IPS-18a (cell line): ENCODE measurements at regions not wholly inside any gene's neighbourhood (a gene's known extent, or its start where the extent isn't known, plus 50 kb on each side); places are given as distances from the start of the nearest gene placed in this dataset.

Experiments
- H3K27ac ChIP-seq: one replicate; pipeline ENCODE4 v1.5.1; 2013; ENCODE audit warnings: low read length
- H3K27me3 ChIP-seq: one replicate; pipeline ENCODE4 v1.6.1; 2013; ENCODE audit warnings: mild to moderate bottlenecking, low read length; ENCODE audit not compliant: control insufficient read depth, insufficient read depth
- H3K36me3 ChIP-seq: one replicate; pipeline ENCODE4 v1.6.1; 2013; ENCODE audit warnings: low read depth, low read length; ENCODE audit not compliant: control insufficient read depth
- H3K4me1 ChIP-seq: one replicate; pipeline ENCODE4 v1.6.1; 2013; ENCODE audit warnings: low read depth, low read length; ENCODE audit not compliant: control insufficient read depth
- H3K4me3 ChIP-seq: one replicate; pipeline ENCODE4 v1.5.1; 2013; ENCODE audit warnings: low read length
- H3K9ac ChIP-seq: one replicate; pipeline ENCODE4 v1.6.1; 2013; ENCODE audit warnings: mild to moderate bottlenecking, low read length, moderate library complexity
- H3K9me3 ChIP-seq: one replicate; pipeline ENCODE4 v1.6.1; 2013; ENCODE audit warnings: low read depth, low read length; ENCODE audit not compliant: control insufficient read depth

DNA sequence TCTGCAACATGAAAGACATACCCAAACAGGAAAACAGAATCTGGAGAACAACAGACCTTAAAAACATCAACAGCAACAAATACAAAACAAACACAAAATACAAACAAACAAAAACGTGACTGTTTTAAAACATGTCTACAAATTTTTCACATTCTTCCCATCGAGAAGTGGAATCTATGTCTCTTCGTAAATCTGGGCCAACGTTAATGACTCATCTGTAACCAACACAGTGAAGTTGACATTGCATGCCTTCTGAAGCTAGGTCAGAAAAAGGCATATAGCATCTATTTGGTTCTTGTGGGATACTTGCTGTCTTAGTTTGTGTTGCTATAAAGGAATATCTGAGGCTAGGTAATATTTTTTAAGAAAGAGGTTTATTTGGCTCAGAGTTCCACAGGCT, 139.2 kb upstream of the FOXN2 start:
- Histone ChIP-seq H3K9me3 (no peaks in the 10 kb centered on the region), H3K4me3 (no peak overlapping the region), H3K27me3 (no peaks in the 10 kb centered on the region), H3K4me1 (peaks cover 2% of the 10 kb centered on the region), H3K9ac (no peak overlapping the region), H3K36me3 (no peaks in the 10 kb centered on the region), H3K27ac (no peak overlapping the region)

DNA sequence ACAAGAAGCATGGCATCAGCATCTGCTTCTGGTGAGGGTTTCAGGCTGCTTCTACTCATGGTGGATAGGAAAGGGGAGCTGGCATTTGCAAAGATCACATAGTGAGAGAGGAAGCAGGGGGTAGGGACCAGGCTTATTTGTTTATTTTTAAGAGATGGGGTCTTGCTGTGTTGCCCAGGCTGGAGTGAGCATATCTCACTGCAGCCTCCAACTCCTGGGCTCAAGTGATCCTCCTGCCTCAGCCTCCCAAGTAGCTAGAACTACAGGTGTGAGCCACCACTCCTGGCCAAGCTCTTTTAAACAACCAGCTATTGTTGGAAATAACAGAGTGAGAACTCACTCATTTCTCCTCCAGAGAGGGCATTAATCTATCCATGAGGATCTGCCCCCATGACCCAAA, 138.8 kb upstream of the FOXN2 start:
- no peak overlapping the region for H3K27ac ChIP-seq
- H3K36me3 ChIP-seq: no peaks in the 10 kb centered on the region
- H3K27me3 ChIP-seq: no peaks in the 10 kb centered on the region
- no peaks in the 10 kb centered on the region for H3K9me3 ChIP-seq
- no peak overlapping the region for H3K4me3 ChIP-seq
- no peak overlapping the region for H3K9ac ChIP-seq
- peaks cover 2% of the 10 kb centered on the region for H3K4me1 ChIP-seq

DNA sequence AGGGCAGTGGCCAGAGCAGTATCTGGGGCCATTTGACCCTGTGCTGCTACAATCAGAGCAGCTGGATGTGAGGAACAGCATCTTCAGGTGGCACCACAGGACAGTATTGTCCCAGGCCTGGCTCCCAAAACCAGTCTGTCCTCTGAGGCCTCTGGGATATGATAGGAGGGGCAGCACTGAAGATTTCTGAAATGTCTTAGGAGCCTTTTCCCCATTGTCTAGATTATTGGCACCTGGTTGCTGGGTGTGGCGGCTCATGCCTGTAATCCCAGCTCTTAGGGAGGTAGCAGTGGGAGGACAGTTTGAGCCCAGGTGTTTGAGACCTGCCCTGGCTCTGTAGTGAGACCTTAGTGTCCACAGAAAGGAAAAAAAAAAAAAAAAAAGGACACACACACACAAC, 137.6 kb upstream of the FOXN2 start:
- Histone ChIP-seq H3K4me1 (no peaks in the 10 kb centered on the region), H3K27ac (no peak overlapping the region), H3K4me3 (no peak overlapping the region), H3K27me3 (no peaks in the 10 kb centered on the region), H3K9ac (no peak overlapping the region), H3K9me3 (no peaks in the 10 kb centered on the region), H3K36me3 (no peaks in the 10 kb centered on the region)

DNA sequence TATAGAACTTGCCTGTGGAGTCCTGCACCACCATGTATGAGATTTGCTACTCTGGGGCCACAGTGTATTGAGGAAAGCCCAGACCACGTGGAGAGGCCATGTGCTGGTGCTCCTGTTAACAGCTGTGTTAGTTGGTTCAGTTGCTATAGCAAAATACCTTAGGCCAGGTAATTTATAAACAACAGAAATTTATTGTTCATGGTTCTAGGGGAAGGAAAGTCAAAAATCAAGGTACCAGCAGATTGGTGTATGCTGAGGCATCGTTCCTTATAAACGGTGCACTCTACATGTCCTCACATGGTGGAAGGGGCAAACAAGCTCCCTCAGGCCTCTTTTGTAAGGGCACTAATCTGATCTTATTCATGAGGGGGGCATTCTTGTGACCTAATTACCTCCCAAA, 135.9 kb upstream of the FOXN2 start:
- H3K4me3 ChIP-seq: no peak overlapping the region
- no peaks in the 10 kb centered on the region for H3K9me3 ChIP-seq
- H3K27ac ChIP-seq: no peak overlapping the region
- H3K9ac ChIP-seq: no peak overlapping the region
- H3K4me1 ChIP-seq: no peaks in the 10 kb centered on the region
- no peaks in the 10 kb centered on the region for H3K27me3 ChIP-seq
- H3K36me3 ChIP-seq: no peaks in the 10 kb centered on the region

DNA sequence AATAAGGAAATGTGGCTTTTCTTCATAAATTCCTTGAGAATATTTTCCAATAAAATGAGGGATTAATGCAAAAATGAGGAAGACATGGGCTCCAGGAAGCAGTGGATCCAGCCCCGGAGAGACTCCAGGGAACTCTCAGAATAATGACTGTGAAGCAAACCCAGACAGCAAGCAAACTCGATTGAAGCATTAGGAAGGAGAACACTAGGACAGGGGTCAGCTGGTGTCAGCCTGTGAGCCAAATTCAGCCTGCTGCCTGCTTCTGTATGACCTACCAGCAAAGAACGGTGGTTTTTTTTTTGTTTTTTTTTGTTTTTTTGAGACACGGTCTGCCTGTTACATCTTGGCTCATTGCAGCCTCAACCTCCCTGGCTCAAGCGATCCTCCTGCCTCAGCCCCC, 133.9 kb upstream of the FOXN2 start:
- Histone ChIP-seq H3K4me1 (peaks cover 5% of the 10 kb centered on the region), H3K4me3 (no peak overlapping the region), H3K36me3 (no peaks in the 10 kb centered on the region), H3K27ac (no peak overlapping the region), H3K27me3 (no peaks in the 10 kb centered on the region), H3K9ac (no peak overlapping the region), H3K9me3 (no peaks in the 10 kb centered on the region)

DNA sequence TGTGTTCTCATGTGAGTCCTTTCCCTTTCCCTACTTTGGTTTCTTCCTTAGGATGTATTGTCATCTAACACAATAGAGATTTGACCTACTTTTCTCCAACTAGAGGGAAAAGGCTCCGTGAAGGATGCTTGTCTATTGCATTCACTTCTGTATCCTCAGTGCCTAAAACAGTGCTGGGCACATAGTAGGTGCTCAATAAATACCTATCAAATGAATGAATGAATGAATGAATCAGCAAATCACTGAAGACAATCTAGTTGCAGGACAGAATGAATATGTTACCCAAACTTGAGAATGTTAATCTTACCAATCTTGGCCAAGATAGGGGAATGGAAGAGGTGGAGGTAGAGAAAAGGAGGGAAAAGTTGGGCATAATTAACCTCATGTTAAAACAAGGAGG, 131.2 kb upstream of the FOXN2 start:
- no peaks in the 10 kb centered on the region for H3K27me3 ChIP-seq
- no peak overlapping the region for H3K27ac ChIP-seq
- H3K4me1 ChIP-seq: peaks cover 16% of the 10 kb centered on the region
- no peak overlapping the region for H3K9ac ChIP-seq
- no peak overlapping the region for H3K4me3 ChIP-seq
- no peaks in the 10 kb centered on the region for H3K36me3 ChIP-seq
- no peaks in the 10 kb centered on the region for H3K9me3 ChIP-seq

DNA sequence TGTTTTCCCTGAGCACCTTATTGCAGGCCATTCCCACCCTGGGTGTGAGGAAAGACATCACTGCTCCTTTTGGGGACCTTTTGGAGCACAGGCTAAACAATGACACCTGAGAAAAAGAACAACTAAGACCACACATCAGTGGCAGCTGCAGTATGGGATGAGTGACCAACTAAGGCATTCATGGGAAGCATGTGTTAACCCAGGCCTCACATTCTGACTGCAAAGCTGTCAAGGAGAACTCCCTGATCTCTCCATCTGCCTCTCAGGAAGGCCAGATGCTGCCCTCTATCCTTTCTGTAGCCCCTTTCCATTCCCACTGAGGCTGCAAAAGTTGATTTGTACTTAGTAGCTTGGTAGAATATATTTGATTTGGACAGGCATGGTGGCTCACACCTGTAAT, 130.5 kb upstream of the FOXN2 start:
- Histone ChIP-seq H3K27me3 (no peaks in the 10 kb centered on the region), H3K36me3 (no peaks in the 10 kb centered on the region), H3K4me3 (no peak overlapping the region), H3K27ac (no peak overlapping the region), H3K9me3 (no peaks in the 10 kb centered on the region), H3K9ac (no peak overlapping the region), H3K4me1 (peaks cover 16% of the 10 kb centered on the region)

DNA sequence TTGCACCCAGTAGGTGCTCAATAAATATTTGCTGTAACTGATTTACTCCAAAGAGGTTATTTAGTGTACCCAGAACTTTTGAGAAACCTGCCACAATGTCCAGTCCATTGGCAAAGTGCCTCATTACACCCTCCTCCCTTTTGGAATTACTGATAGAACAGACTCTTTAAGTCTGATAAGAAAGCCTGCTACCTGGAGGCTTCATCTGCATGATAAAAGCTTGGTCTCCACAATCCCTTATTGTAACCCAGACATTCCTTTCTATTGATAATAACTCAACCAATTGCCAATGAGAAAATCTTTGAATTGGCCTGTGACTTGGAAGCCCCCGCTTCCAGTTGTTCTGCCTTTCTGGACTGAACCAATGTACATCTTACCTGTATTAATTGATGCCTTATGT, 127.0 kb upstream of the FOXN2 start:
- H3K4me1 ChIP-seq: peaks cover 16% of the 10 kb centered on the region
- no peak overlapping the region for H3K4me3 ChIP-seq
- no peaks in the 10 kb centered on the region for H3K9me3 ChIP-seq
- H3K27ac ChIP-seq: no peak overlapping the region
- H3K27me3 ChIP-seq: no peaks in the 10 kb centered on the region
- H3K9ac ChIP-seq: no peak overlapping the region
- no peaks in the 10 kb centered on the region for H3K36me3 ChIP-seq

DNA sequence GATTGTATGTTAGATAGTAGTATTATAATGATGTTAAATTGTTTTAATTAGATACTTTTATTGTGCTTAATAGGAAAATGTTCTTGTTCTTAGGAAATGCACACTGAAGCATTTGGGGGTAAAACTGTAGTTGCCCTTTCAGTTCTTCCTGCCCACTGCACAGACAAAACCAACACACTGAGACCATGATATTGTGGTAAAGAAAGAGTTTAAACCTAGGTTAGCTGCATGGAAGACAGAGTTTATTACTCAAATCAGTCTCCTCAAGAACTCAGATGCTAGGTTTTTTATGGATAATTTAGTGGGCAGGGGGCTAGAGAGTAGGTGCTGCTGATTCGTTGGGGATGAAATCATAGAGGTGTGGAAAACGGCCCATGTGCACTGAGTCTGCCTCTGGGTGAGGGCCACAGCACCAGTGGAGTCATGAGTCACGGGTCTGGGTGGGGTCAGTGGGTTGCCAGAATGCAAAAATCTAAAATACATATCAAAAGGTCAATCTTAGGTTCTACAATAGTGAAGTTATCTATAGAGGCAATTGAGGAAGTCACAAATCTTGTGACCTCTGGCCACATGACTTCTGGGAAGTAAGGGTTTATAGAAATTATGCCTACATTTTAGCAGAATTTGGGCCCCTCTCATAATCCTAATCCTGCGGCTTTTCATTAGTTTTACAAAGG, 124.8 kb upstream of the FOXN2 start:
- H3K4me1 ChIP-seq: peaks cover 16% of the 10 kb centered on the region
- H3K4me3 ChIP-seq: no peak overlapping the region
- H3K36me3 ChIP-seq: no peaks in the 10 kb centered on the region
- H3K9me3 ChIP-seq: no peaks in the 10 kb centered on the region
- no peaks in the 10 kb centered on the region for H3K27me3 ChIP-seq
- no peak overlapping the region for H3K27ac ChIP-seq
- no peak overlapping the region for H3K9ac ChIP-seq

DNA sequence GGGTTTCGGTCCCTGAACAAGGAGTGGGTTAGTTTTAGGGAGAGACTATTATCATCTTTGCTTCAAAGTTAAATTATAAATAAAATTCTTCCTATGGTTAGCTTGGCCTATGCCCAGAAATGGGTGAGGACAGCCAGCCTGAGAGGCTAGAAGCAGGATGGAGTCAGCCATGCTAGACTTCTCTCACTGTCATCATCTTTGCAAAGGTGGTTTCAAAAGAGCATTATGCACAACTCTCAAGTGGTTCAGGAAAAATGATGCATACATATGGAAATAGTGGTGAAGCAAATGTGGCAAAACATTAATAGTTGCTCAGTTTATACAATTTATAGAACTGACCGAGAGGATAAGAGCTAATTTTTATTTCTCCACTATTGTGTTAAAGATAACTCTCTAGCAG, 124.3 kb upstream of the FOXN2 start:
- Histone ChIP-seq H3K9me3 (no peaks in the 10 kb centered on the region), H3K4me1 (peaks cover 13% of the 10 kb centered on the region), H3K36me3 (no peaks in the 10 kb centered on the region), H3K27me3 (no peaks in the 10 kb centered on the region), H3K4me3 (no peak overlapping the region), H3K27ac (no peak overlapping the region), H3K9ac (no peak overlapping the region)

DNA sequence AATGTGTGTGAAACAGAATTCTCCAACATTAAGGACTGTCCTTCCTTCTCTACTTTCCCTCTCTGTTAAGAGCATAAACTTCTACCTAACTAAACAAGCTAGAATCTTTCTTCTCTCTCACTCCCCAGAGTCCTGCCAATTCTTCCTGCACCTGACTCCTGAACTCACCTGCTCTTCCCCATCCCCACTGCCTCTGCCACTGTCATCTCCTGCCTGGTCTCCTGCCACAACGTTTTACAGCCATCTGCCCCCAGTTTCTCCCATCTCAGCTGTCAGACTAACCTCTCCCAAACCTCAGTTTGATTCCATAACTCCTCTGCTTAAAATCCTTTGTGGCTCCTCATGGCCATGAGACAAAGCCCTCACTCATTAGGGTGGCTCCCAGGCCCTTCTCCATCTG, 119.8 kb upstream of the FOXN2 start:
- no peaks in the 10 kb centered on the region for H3K27me3 ChIP-seq
- no peak overlapping the region for H3K4me3 ChIP-seq
- H3K9me3 ChIP-seq: no peaks in the 10 kb centered on the region
- H3K36me3 ChIP-seq: no peaks in the 10 kb centered on the region
- no peak overlapping the region for H3K27ac ChIP-seq
- H3K9ac ChIP-seq: no peak overlapping the region
- peaks cover 12% of the 10 kb centered on the region for H3K4me1 ChIP-seq

DNA sequence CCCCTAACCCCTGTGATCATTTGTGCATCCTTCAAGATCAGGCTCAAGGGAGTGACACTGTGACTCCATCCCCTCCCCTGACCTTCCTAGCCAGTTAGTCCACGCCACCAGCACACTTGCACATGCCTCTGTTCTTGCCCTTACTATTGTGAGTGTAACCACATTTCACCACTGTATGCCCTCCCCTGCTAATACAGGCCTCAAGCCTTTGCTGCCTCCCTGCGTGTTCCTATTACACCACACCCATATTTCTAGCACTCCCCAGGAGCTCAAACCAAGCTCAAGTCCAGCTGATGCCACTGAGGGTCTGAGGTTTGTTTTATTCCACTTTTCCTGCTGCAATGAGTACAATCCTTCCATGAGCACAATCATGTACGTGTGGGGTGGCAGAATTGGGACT, 119.3 kb upstream of the FOXN2 start:
- Histone ChIP-seq H3K27me3 (no peaks in the 10 kb centered on the region), H3K36me3 (no peaks in the 10 kb centered on the region), H3K27ac (no peak overlapping the region), H3K9ac (no peak overlapping the region), H3K4me3 (no peak overlapping the region), H3K9me3 (no peaks in the 10 kb centered on the region), H3K4me1 (peaks cover 12% of the 10 kb centered on the region)
